ENCODE measurements at regions not wholly inside any gene's neighbourhood (a gene's known extent, or its start where the extent isn't known, plus 50 kb on each side); places are given as distances from the start of the nearest gene placed in this dataset.

DNA sequence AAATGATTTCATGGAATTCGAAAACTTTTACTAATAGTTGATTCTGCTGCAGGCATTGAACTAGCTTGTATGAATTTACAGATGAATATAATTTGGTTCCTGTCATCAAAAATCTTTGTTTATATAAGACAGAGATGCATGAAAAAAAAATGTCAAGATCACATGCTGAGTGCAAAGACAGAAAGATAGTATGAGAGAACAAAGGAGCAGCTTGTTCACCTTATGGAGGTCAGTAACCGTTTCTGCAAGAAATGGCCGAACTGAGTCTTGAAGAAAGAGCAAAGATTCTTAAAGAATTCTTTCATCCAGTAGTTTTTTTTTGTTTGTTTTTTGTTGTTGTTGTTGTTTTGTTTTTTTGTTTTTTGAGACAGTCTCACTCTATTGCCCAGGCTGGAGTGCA lies 450.6 kb downstream of the TUSC7 start:
- no peaks in the 10 kb centered on the region for H4K20me1 ChIP-seq (ENCODE audit: insufficient read depth, low read length)
- no peak overlapping the region for H2AFZ ChIP-seq (ENCODE audit: low read depth, low read length)
- H3K79me2 ChIP-seq (ENCODE audit: low read length): no peaks in the 10 kb centered on the region
- H3K27ac ChIP-seq (ENCODE audit: low read length): no peak overlapping the region
- no peak for TF ChIP-seq EZH2phosphoT487 (IDR thresholded peaks at IDR 0.05; ENCODE audit: low read depth)
- TF ChIP-seq, protein P1, sequence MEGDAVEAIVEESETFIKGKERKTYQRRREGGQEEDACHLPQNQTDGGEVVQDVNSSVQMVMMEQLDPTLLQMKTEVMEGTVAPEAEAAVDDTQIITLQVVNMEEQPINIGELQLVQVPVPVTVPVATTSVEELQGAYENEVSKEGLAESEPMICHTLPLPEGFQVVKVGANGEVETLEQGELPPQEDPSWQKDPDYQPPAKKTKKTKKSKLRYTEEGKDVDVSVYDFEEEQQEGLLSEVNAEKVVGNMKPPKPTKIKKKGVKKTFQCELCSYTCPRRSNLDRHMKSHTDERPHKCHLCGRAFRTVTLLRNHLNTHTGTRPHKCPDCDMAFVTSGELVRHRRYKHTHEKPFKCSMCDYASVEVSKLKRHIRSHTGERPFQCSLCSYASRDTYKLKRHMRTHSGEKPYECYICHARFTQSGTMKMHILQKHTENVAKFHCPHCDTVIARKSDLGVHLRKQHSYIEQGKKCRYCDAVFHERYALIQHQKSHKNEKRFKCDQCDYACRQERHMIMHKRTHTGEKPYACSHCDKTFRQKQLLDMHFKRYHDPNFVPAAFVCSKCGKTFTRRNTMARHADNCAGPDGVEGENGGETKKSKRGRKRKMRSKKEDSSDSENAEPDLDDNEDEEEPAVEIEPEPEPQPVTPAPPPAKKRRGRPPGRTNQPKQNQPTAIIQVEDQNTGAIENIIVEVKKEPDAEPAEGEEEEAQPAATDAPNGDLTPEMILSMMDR (IDR thresholded peaks at IDR 0.05; ENCODE audit: low read depth, low read length): no peak
- H3K4me2 ChIP-seq (ENCODE audit: low read length): no peak overlapping the region
- H3K4me3 ChIP-seq (ENCODE audit: low read length): no peak overlapping the region
- peaks cover 3% of the 10 kb centered on the region; the same call in 1 of the 2 replicates for H3K27me3 ChIP-seq (ENCODE audit: low read depth, low read length)
- no peaks in the 10 kb centered on the region for H3K9me3 ChIP-seq (ENCODE audit: insufficient read depth, low read length)
- no peak overlapping the region for H3K9ac ChIP-seq (ENCODE audit: low read length)
- H3K36me3 ChIP-seq (replicated peaks; ENCODE audit: low read depth, low read length): no peaks in the 10 kb centered on the region
- no peaks in the 10 kb centered on the region for H3K4me1 ChIP-seq (ENCODE audit: low read length)

DNA sequence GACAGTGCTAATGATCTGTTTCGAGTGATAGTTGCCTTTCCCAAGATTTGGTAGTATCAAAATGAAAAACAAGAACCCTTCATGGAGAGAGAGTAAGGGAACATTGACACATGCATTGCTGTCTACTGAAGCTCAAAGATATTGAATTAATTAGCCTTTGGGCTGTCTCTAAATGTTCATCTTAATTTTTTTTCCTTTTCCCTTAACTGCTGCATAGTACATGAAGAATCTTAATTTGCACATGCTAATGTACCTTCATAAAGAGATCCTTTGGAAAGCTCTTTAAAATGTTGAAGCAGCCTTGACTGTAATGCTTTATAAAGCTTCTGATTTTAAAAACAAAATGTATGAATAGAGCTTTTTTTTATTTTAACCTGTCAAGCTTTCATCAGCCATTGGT lies 452.2 kb downstream of the TUSC7 start:
- Histone ChIP-seq H4K20me1 (ENCODE audit: insufficient read depth, low read length) (no peaks in the 10 kb centered on the region), H3K9ac (ENCODE audit: low read length) (no peak overlapping the region), H3K4me1 (ENCODE audit: low read length) (no peaks in the 10 kb centered on the region), H3K9me3 (ENCODE audit: insufficient read depth, low read length) (no peaks in the 10 kb centered on the region), H2AFZ (ENCODE audit: low read depth, low read length) (no peak overlapping the region), H3K4me3 (ENCODE audit: low read length) (no peak overlapping the region), H3K27me3 (ENCODE audit: low read depth, low read length) (0 out of 2 replicates have a peak, but pooled peaks cover 2% of the 10 kb centered on the region), H3K79me2 (ENCODE audit: low read length) (no peaks in the 10 kb centered on the region), H3K4me2 (ENCODE audit: low read length) (no peak overlapping the region), H3K36me3 (replicated peaks; ENCODE audit: low read depth, low read length) (no peaks in the 10 kb centered on the region), H3K27ac (ENCODE audit: low read length) (no peak overlapping the region)
- TF ChIP-seq, protein P1 (IDR thresholded peaks at IDR 0.05; ENCODE audit: low read depth, low read length): no peak
- TF ChIP-seq EZH2phosphoT487 (IDR thresholded peaks at IDR 0.05; ENCODE audit: low read depth): no peak

DNA sequence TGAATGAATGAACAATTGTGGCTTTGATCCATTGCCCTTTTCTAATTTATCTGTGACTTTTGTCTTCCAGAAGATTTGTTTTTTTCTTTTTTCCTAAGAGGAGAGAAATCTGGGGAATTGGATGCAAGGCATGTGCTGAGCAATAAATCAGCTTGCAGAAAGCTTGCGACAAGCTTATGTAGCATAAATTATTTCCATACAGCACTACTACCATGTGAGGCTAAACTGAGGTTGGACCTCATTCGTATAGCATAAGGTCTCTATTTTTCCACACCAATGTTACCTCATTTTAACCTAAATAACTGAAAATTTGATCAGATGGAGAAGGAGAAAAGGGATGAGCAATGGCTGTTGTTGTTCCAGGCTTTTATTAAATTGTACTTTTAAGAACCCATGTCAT lies 455.6 kb downstream of the TUSC7 start:
- Histone ChIP-seq H3K9ac (ENCODE audit: low read length) (no peak overlapping the region), H3K27ac (ENCODE audit: low read length) (no peak overlapping the region), H2AFZ (ENCODE audit: low read depth, low read length) (no peak overlapping the region), H3K36me3 (replicated peaks; ENCODE audit: low read depth, low read length) (no peaks in the 10 kb centered on the region), H3K79me2 (ENCODE audit: low read length) (no peaks in the 10 kb centered on the region), H3K4me1 (ENCODE audit: low read length) (no peaks in the 10 kb centered on the region), H3K4me2 (ENCODE audit: low read length) (no peak overlapping the region), H4K20me1 (ENCODE audit: insufficient read depth, low read length) (no peaks in the 10 kb centered on the region), H3K4me3 (ENCODE audit: low read length) (no peak overlapping the region), H3K9me3 (ENCODE audit: insufficient read depth, low read length) (no peaks in the 10 kb centered on the region), H3K27me3 (ENCODE audit: low read depth, low read length) (no peaks in the 10 kb centered on the region)
- TF ChIP-seq, protein P1 (IDR thresholded peaks at IDR 0.05; ENCODE audit: low read depth, low read length): no peak
- TF ChIP-seq EZH2phosphoT487 (IDR thresholded peaks at IDR 0.05; ENCODE audit: low read depth): no peak

DNA sequence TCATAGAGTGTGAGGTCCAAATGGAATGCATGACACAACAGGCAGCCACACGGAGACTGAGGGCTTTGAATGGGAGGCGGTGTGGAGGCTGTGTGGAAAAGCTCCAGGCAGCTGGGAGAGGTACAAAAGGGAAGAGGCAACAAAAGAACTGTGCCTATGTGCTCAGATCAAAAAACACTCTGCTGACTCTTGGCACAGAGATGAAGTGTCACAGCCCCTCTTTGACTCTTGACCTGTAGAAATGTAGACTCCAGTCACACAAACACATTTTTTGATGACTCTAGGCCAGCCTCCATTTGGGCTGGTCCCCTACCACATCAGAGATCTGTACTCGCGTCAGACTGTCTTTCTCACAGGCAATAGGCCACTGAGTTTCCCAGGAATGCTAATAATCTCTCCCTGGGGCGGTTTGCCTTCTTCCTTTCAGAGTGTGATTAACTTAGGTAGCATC lies 456.0 kb downstream of the TUSC7 start:
- Histone ChIP-seq H4K20me1 (ENCODE audit: insufficient read depth, low read length) (no peaks in the 10 kb centered on the region), H2AFZ (ENCODE audit: low read depth, low read length) (no peak overlapping the region), H3K27me3 (ENCODE audit: low read depth, low read length) (no peaks in the 10 kb centered on the region), H3K4me2 (ENCODE audit: low read length) (no peak overlapping the region), H3K9me3 (ENCODE audit: insufficient read depth, low read length) (no peaks in the 10 kb centered on the region), H3K4me3 (ENCODE audit: low read length) (no peak overlapping the region), H3K9ac (ENCODE audit: low read length) (no peak overlapping the region), H3K27ac (ENCODE audit: low read length) (no peak overlapping the region), H3K4me1 (ENCODE audit: low read length) (no peaks in the 10 kb centered on the region), H3K36me3 (replicated peaks; ENCODE audit: low read depth, low read length) (no peaks in the 10 kb centered on the region), H3K79me2 (ENCODE audit: low read length) (no peaks in the 10 kb centered on the region)
- TF ChIP-seq, protein P1 (IDR thresholded peaks at IDR 0.05; ENCODE audit: low read depth, low read length): no peak
- no peak for TF ChIP-seq EZH2phosphoT487 (IDR thresholded peaks at IDR 0.05; ENCODE audit: low read depth)

All from OCI-LY3 (cell line).